ENCODE measurements at regions not wholly inside any gene's neighbourhood (a gene's known extent, or its start where the extent isn't known, plus 50 kb on each side); places are given as distances from the start of the nearest gene placed in this dataset.

- Histone ChIP-seq H3K36me3 (no peaks in the 10 kb centered on the region), H3K27me3 (no peaks in the 10 kb centered on the region), H3K4me3 (no peak overlapping the region), H3K27ac (no peak overlapping the region), H3K4me1 (no peaks in the 10 kb centered on the region), H3K9me3 (peaks cover 0 to 13% (median 0%) of the 10 kb centered on the region in 11 donors)
- intact Hi-C loops (cut with DNase I), result no loop called here
- no peak for DNase-seq
- ATAC-seq, result no peak
- 94 to 96% methylated on average over 2 of the region's 2 CpGs for WGBS, 2 donors
- TF ChIP-seq CTCF (IDR thresholded peaks at IDR 0.05), result no peak
Observed at GRCh38 chr2:168356477-168356835, 99.6 kb upstream of the CERS6 start.

DNA sequence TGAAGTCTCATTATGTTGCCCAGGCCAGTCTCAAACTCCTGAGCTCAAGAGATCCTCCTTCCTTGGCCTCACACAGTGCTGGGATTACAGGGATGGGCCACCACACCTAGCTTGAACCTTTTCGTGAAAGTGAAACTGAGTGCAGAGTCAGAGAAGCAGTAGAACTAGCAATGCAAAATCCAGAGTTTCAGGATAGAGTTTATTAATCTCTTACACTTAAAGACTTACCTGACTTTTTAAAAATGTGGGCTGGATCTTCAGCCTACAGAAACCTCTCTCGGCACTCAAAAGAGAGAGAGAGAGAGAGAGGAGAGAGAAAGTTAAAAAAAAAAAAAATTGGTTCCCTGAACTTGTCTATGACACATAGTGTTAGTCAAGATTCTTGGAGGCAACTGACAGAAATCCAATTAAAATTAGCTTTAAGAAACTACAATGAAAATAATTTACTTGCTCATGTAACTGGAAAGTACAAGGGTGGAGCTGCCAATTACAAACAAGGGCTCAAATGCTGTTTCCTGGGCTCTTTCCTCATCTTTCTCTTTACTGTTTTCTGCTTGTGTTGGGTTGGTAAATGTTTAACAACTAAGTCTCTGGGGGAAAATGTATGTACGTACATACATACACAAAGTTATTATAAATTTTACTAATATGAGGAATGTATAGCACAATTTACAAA is 98.1 kb upstream of the CERS6 start:
- no peak for TF ChIP-seq CTCF (IDR thresholded peaks at IDR 0.05)
- DNase-seq (no peak), ATAC-seq (no peak)
- Histone ChIP-seq H3K36me3 (no peaks in the 10 kb centered on the region), H3K4me3 (no peak overlapping the region), H3K4me1 (no peaks in the 10 kb centered on the region), H3K9me3 (peaks cover 0 to 10% (median 0%) of the 10 kb centered on the region in 11 donors), H3K27ac (no peak overlapping the region), H3K27me3 (no peaks in the 10 kb centered on the region)
- 74 to 83% methylated on average over 3 of the region's 3 CpGs for WGBS, 2 donors
- intact Hi-C loops (cut with DNase I), result no loop called here

- TF ChIP-seq CTCF (IDR thresholded peaks at IDR 0.05), result no peak
- no peaks in the 10 kb centered on the region for H3K4me1 ChIP-seq
- no peaks in the 10 kb centered on the region for H3K36me3 ChIP-seq
- H3K9me3 ChIP-seq, result no peaks in the 10 kb centered on the region
- H3K4me3 ChIP-seq, result no peak overlapping the region
- ATAC-seq, result no peak
- WGBS, 2 donors, result 99 to 100% methylated on average over 1 of the region's 1 CpG
- no peak for DNase-seq
- H3K27ac ChIP-seq, result no peak overlapping the region
- no peaks in the 10 kb centered on the region for H3K27me3 ChIP-seq
- intact Hi-C loops (cut with DNase I), result no loop called here
Observed at GRCh38 chr2:168359082-168359481, 97.0 kb upstream of the CERS6 start.

GRCh38 chr2:168363347-168364092 is 92.6 kb upstream of the CERS6 start:
- 87 to 95% methylated on average over 4 of the region's 4 CpGs for WGBS, 2 donors
- H3K9me3 ChIP-seq, result no peaks in the 10 kb centered on the region
- ATAC-seq (no peak), DNase-seq (no peak)
- no peak for TF ChIP-seq CTCF (IDR thresholded peaks at IDR 0.05)
- H3K4me3 ChIP-seq, result no peak overlapping the region
- no peaks in the 10 kb centered on the region for H3K27me3 ChIP-seq
- intact Hi-C loops (cut with DNase I), result no loop called here
- no peak overlapping the region for H3K27ac ChIP-seq
- no peaks in the 10 kb centered on the region for H3K36me3 ChIP-seq
- H3K4me1 ChIP-seq, result peaks cover 0 to 4% (median 0%) of the 10 kb centered on the region in 9 donors

Data from heart right ventricle (tissue), 16 donors.